Activated T-cell treated with anti-CD3 and anti-CD28 coated beads, Interleukin-2, amount 50 U/mL, for 4 hours (primary cell): ENCODE measurements at regions not wholly inside any gene's neighbourhood (a gene's known extent, or its start where the extent isn't known, plus 50 kb on each side); places are given as distances from the start of the nearest gene placed in this dataset.
"Not testable (repeated sequence)": the region's sequence is repeated elsewhere in the genome, so short reads cannot be mapped to it uniquely, and the experiment has no call there.

Experiments
- ATAC-seq, 2 donors: fragments of 200-7000 bp; cut with Tn5 transposase; one replicate each; pipeline ENCODE4 v1.10.0; 2021
- DNase-seq: peaks from one replicate; pipeline ENCODE4 v3.0.0-alpha.2; 2020
- H3K27me3 Mint-ChIP-seq: one replicate; pipeline ENCODE4 v1.8.0; 2021; ENCODE audit warnings: low read depth, mixed read lengths
- H3K36me3 Mint-ChIP-seq: one replicate; pipeline ENCODE4 v1.8.0; 2022; ENCODE audit warnings: mixed read lengths; ENCODE audit not compliant: insufficient read depth
- H3K4me1 Mint-ChIP-seq: one replicate; pipeline ENCODE4 v1.8.0; 2021; ENCODE audit warnings: low read depth, mixed read lengths
- H3K4me3 Mint-ChIP-seq: one replicate; pipeline ENCODE4 v1.8.0; 2021; ENCODE audit warnings: mild to moderate bottlenecking, moderate library complexity, mixed read lengths
- H3K9me3 Mint-ChIP-seq: one replicate; pipeline ENCODE4 v1.8.0; 2021; ENCODE audit warnings: mixed read lengths

DNA sequence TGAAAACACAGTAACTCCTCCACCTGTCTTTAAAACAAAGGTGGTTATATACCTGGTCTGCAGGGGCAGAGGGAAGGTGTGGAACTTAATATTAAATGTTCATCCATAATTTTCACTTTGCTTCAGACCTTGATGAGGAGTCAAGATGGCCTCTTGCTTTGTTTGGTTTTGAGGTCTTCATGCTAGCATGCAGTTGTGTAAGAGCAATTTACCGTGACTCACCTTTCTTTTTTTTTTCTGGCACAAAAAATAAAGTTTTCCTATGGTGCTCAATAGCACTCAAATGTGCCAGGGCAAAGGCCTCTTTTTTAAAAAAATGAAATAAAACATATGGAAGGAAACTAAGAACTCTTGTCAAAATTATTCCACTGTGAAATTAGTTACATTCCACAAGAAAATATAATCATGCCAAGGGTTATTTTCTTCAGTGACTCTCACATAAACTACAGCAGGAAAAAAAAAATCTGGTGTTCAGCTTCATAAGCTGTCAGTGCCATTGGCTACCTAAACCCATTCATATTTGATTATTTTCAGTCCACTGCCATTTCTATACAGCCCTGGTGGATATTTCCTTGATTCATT is 128.2 kb downstream of the SLC7A11 start:
- H3K4me3 Mint-ChIP-seq, result no peak overlapping the region
- H3K4me1 Mint-ChIP-seq, result peaks cover 3% of the 10 kb centered on the region
- peaks cover 4% of the 10 kb centered on the region for H3K9me3 Mint-ChIP-seq
- DNase-seq, result no peak
- no peaks in the 10 kb centered on the region for H3K36me3 Mint-ChIP-seq
- no peak for ATAC-seq
- no peaks in the 10 kb centered on the region for H3K27me3 Mint-ChIP-seq

DNA sequence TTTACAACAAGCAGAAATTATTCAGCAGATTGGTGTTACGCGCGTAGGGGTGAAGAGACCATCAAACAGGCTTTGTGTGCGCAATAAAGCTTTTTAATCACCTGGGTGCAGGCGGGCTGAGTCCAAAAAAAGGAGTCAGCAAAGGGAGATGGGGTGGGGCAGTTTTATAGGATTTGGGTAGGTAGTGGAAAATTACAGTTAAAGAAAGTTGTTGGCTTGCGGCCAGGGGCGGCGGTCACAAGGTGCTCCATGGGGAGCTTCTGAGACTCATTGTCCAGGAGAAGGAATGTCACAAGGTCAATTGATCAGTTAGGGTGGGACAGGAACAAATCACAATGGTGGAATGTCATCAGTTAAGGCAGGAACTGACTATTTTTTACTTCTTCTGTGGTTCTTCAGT is 129.3 kb downstream of the SLC7A11 start:
- not testable (repeated sequence) for ATAC-seq, DNase-seq, H3K27me3 Mint-ChIP-seq, H3K4me3 Mint-ChIP-seq, H3K36me3 Mint-ChIP-seq, H3K9me3 Mint-ChIP-seq, H3K4me1 Mint-ChIP-seq

DNA sequence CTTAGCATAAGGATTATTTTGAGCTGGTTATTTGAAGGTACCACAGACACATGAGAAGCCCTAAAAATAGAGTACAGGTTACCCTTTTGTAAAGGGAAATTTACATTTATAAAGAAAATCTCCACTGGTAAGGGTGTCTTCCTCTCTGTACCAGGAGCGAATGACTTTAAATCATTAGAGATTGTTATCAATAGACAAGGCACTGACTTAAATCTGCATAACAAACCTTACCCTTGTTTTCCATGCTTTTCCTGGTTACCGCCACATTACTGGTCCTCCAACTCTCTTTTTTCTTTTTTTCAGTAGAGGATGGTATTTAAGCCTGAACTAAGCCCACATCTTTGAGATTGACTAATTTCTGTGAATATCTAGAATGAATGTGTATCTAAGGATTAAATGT is 129.8 kb downstream of the SLC7A11 start:
- H3K4me1 Mint-ChIP-seq, result peaks cover 3% of the 10 kb centered on the region
- no peaks in the 10 kb centered on the region for H3K27me3 Mint-ChIP-seq
- H3K36me3 Mint-ChIP-seq, result no peaks in the 10 kb centered on the region
- no peaks in the 10 kb centered on the region for H3K9me3 Mint-ChIP-seq
- ATAC-seq (no peak), DNase-seq (no peak)
- H3K4me3 Mint-ChIP-seq, result no peak overlapping the region

DNA sequence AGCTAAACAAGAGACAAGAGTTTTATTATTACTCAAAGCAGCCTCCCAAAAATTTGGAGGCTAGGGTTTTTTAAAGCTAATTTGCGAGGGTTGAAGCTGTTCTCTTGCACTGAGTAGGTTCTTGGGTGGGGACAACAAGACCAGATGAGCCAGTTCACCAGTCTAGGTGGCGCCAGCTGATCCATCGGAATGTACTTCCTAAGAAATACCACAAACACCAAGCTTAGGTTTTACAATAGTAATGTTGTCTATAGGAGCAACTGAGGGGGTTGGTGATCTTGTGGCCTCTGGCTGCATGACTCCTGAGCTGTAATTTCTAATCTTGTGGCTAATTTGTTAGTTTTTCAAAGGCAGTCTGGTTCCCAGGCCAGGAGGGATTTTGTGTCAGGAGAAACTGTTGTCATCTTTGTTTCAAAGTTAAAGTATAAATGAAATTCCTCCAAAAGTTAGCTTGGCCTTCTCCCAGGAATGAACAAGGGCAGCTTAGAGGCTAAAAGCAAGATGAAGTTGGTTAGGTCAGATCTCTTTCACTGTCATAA is 130.6 kb downstream of the SLC7A11 start:
- Mint-ChIP-seq H3K27me3 (no peaks in the 10 kb centered on the region), H3K4me1 (peaks cover 3% of the 10 kb centered on the region), H3K9me3 (no peaks in the 10 kb centered on the region), H3K4me3 (no peak overlapping the region), H3K36me3 (no peaks in the 10 kb centered on the region)
- DNase-seq (no peak), ATAC-seq (no peak)

DNA sequence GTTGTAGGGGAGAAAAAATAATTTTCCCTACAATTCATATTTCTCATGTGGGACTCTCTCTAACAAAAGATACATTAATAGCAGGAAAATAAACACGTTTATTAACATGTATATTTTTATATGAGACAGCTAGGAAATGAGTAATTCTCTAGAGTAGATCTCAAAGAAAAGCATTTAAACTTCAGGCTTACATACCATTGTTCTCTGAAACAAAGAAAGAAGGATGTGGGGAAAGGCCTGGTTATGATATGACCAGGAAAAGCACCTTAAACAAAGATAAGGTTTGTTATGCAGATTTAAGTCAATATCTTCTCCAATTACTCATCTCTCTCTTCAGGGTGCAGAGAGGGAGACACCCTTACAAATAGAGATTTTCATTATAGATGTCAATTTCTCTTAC is 131.3 kb downstream of the SLC7A11 start:
- H3K4me1 Mint-ChIP-seq, result peaks cover 3% of the 10 kb centered on the region
- no peak for ATAC-seq
- no peak for DNase-seq
- H3K4me3 Mint-ChIP-seq, result no peak overlapping the region
- no peaks in the 10 kb centered on the region for H3K27me3 Mint-ChIP-seq
- no peaks in the 10 kb centered on the region for H3K9me3 Mint-ChIP-seq
- no peaks in the 10 kb centered on the region for H3K36me3 Mint-ChIP-seq

DNA sequence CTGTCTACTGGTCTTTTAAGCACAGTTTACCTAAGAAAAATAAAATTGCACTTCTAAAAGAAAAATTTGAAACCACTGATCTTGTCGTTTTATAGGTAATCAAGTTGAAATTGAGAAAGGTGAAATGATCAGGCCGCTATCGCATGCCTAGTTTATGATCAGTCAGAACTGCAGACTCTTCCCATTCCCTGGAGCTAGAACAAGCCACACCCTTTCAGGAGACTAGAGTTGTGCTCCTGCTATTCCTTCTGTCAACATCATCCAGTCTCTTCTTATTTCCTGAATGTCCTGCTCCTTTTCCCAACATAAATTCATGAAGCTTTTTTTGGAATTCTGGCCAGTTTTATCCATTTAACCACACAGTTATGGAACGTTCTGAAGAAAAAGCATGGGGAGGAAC is 135.1 kb downstream of the SLC7A11 start:
- no peaks in the 10 kb centered on the region for H3K9me3 Mint-ChIP-seq
- ATAC-seq (no peak), DNase-seq (no peak)
- no peaks in the 10 kb centered on the region for H3K36me3 Mint-ChIP-seq
- H3K4me3 Mint-ChIP-seq, result no peak overlapping the region
- no peaks in the 10 kb centered on the region for H3K4me1 Mint-ChIP-seq
- H3K27me3 Mint-ChIP-seq, result no peaks in the 10 kb centered on the region

DNA sequence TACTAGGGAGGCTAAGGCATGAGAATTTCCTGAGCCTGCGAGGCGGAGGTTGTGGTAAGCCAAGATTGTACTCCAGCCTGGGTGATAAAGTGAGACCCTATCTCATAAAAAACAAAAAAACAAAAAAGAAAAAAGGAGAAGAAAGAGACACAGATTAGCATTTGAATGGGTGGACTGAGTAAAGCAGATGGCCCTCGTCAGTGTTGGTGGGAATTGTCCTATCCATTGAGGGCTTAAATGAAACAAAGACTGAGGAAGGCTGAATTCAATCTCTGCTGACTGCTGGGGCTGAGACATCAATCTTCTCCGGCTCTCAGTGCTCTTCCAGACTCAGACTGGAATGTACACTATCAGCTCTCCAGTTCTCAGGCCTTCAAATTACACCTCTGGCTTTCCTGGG is 136.8 kb downstream of the SLC7A11 start:
- Mint-ChIP-seq H3K4me1 (no peaks in the 10 kb centered on the region), H3K4me3 (no peak overlapping the region), H3K27me3 (no peaks in the 10 kb centered on the region), H3K36me3 (no peaks in the 10 kb centered on the region), H3K9me3 (no peaks in the 10 kb centered on the region)
- no peak for DNase-seq
- no peak for ATAC-seq

DNA sequence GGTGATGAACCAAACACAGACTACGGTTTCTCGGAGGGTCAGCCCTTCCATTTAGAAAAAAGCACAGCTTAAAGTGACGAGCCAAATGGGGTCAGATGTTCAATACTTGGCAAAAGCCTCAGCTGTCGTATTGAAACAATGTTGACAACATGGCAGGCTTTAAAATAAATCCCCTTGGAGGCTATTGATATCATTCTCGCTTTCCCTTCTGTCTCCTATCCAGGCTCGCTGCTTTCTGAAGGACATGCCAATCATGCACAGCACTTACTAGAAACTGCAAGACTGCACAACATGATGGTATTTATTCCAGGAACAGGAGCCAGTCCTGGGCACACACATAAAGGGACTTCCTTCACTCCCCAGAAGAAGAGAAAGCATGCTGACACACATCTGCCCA is 137.9 kb downstream of the SLC7A11 start:
- H3K36me3 Mint-ChIP-seq, result no peaks in the 10 kb centered on the region
- ATAC-seq (no peak), DNase-seq (no peak)
- H3K4me1 Mint-ChIP-seq, result no peaks in the 10 kb centered on the region
- H3K9me3 Mint-ChIP-seq, result no peaks in the 10 kb centered on the region
- no peaks in the 10 kb centered on the region for H3K27me3 Mint-ChIP-seq
- no peak overlapping the region for H3K4me3 Mint-ChIP-seq

DNA sequence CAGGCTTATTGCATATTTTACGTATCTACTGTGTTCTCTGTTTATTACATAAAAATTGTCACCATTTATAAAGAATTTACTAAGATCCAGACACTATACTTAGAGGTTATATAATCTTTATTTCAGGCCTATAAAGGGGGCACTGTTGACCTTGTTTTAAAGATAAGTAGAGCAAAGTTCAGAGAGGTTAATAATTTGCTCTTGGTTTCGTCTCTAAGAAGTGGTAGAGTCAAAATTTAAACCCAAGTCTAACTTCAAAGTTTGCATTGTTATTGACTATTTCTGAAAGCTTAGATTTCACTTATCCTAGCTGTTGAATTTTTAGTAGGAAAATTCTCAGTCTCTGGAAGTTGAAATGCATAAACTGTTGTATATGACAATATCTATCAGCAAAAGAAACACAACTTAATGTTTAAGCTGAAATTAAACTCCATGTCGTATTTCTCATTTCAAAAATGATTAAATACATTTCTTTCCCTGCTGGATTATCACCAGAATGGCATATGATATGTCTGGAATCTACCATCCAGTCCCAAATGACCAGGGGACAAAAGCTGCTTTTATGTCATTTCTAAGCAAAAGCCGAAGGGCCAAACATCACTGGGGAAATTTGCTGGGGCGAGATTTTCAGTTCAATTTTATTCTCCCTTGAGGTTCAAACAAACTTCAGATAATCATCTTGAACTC is 138.4 kb downstream of the SLC7A11 start:
- no peak for ATAC-seq
- no peak for DNase-seq
- Mint-ChIP-seq H3K36me3 (no peaks in the 10 kb centered on the region), H3K27me3 (no peaks in the 10 kb centered on the region), H3K4me1 (no peaks in the 10 kb centered on the region), H3K4me3 (no peak overlapping the region), H3K9me3 (no peaks in the 10 kb centered on the region)

DNA sequence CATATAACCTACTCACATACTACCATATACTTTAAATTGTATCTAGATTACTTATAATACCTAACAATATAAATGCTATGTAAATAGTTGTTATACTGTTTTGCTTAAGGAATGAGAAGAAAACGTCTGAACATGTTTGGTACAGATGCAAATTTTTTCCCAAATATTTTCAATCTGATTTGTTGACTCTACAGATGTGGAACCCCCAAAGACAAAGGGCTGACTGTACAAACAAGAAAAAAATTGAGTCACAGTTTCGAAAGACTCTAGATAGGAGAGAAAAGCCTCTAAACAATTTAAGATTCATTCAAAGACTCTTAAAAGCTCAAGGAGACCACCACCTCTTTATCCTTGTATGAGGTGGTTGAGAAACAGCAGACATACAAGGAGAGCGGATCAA is 142.8 kb downstream of the SLC7A11 start:
- Mint-ChIP-seq H3K4me3 (no peak overlapping the region), H3K9me3 (no peaks in the 10 kb centered on the region)
- no peak for ATAC-seq

DNA sequence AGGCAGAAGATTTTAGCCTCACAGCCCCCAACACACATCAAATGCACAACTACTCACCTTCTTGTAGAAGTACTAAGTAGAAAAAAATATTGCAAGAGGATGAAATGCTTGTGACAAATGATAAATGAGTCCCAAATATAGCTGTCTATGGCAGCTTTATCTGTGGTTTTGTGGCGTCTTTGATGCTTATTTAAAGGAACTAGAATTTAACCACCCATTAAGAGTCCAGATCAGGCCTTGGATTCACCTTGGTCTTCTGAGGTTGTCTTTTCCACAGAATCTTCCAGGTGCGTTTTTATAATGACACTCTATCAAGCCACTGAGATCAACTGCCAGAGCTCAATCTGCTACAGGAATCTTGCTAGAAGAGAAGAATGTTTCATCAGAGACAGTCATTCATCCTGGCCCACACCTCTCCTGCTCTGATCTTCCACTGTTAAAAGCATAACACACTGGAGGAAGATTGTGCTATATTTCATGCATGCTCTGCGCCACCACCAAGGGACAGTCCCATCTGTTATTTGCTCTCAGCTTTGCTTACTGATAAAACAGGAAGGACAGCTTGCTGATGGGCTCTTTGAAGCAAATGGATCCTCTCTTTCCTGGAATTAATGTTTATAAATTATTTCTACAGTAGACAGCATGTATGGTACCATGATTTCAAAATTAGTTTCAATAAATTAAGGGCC is 144.1 kb downstream of the SLC7A11 start:
- Mint-ChIP-seq H3K4me1 (no peaks in the 10 kb centered on the region), H3K36me3 (no peaks in the 10 kb centered on the region), H3K9me3 (no peaks in the 10 kb centered on the region), H3K4me3 (no peak overlapping the region), H3K27me3 (no peaks in the 10 kb centered on the region)
- no peak for DNase-seq
- no peak for ATAC-seq

More for the DNA sequence above, 142.8 kb downstream of the SLC7A11 start:
- no peaks in the 10 kb centered on the region for H3K27me3 Mint-ChIP-seq
- no peaks in the 10 kb centered on the region for H3K4me1 Mint-ChIP-seq
- no peaks in the 10 kb centered on the region for H3K36me3 Mint-ChIP-seq
- DNase-seq, result no peak

DNA sequence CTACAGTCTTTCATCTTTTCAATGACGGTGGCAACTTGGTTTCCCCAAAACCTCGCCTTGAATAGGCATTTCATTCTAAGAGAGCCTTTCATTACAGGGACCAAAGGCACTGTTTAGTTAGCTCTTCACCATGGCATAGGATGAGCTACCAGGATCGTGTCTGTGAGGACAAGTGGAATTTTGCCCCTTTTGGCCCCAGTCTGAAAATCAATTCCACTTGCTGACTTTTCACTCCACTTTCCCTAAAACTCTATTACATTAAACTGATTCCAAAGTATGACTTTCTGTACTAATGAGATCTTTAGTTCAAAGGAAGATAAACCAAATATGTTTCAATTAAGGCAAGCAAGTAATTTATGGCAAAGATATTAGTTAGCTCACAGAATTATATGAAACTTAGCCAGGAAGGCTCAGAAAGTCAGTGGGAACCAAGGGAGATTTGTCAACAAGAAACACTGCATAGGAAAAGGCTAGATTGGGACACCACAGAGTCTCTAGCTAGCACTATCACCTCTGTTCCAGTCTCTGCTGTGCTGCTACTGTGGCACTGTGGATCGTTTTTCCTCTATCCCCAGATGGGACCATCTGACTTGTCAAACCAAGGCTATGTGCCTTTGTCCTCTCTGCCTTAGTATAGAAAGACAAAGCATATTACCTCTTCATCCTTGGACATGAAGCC is 145.6 kb downstream of the SLC7A11 start:
- no peaks in the 10 kb centered on the region for H3K27me3 Mint-ChIP-seq
- DNase-seq, result no peak
- no peaks in the 10 kb centered on the region for H3K36me3 Mint-ChIP-seq
- H3K4me3 Mint-ChIP-seq, result no peak overlapping the region
- H3K9me3 Mint-ChIP-seq, result no peaks in the 10 kb centered on the region
- H3K4me1 Mint-ChIP-seq, result no peaks in the 10 kb centered on the region
- ATAC-seq, result no peak

DNA sequence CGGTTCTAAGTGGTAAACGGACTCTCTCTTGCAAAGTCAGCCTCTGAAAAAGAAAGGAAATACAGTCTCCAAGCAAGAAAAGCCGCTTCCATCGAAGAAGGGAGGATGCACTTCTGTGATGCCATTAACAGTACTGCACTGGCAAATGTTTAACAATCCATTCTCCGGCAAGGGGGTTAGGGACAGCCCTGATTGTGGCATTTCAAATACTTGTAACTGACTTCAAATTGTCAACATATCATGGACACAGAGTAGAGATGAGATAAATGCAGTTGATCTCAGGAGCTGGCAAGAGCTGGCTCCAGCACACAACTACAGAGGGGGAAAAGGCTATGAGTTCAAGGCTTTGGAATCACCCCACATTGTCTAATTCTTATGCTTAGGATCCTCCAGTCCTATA is 146.8 kb downstream of the SLC7A11 start:
- ATAC-seq (no peak), DNase-seq (no peak)
- no peaks in the 10 kb centered on the region for H3K36me3 Mint-ChIP-seq
- H3K4me1 Mint-ChIP-seq, result no peaks in the 10 kb centered on the region
- H3K4me3 Mint-ChIP-seq, result no peak overlapping the region
- H3K27me3 Mint-ChIP-seq, result peaks cover 2% of the 10 kb centered on the region
- no peaks in the 10 kb centered on the region for H3K9me3 Mint-ChIP-seq

DNA sequence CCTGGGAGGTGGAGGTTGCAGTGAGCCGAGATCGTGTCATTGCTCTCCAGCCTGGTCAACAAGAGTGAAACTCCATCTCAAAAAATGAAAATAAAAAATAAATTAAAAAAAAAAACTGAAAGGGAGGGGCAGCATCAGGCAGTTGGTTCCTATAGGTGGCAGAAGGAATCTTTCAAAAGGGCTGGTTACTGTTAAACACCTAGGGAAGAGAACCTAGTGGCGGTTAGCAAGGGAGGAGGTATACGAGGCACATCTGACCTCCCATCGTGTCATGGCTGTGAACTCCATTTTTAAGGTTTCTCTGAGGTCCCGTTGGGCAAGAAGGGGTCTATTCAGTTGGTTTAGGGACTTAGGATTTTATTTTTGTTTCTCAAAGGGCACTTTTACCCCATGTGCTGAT is 150.1 kb downstream of the SLC7A11 start:
- Mint-ChIP-seq H3K9me3 (no peaks in the 10 kb centered on the region), H3K4me3 (no peak overlapping the region), H3K27me3 (peaks cover 2% of the 10 kb centered on the region), H3K36me3 (no peaks in the 10 kb centered on the region), H3K4me1 (no peaks in the 10 kb centered on the region)
- ATAC-seq (no peak), DNase-seq (no peak)
